Hindlimb muscle (tissue), 1 donor: ENCODE measurements at regions not wholly inside any gene's neighbourhood (a gene's known extent, or its start where the extent isn't known, plus 50 kb on each side); places are given as distances from the start of the nearest gene placed in this dataset.
A peak's percentile ranks its signal among the peaks of the same experiment; 100 is the strongest.
"Not testable (repeated sequence)": the region's sequence is repeated elsewhere in the genome, so short reads cannot be mapped to it uniquely, and the experiment has no call there.

Experiments
- DNase-seq: peaks from one replicate; pipeline ENCODE4 v3.0.0-alpha.2; 2013

DNA sequence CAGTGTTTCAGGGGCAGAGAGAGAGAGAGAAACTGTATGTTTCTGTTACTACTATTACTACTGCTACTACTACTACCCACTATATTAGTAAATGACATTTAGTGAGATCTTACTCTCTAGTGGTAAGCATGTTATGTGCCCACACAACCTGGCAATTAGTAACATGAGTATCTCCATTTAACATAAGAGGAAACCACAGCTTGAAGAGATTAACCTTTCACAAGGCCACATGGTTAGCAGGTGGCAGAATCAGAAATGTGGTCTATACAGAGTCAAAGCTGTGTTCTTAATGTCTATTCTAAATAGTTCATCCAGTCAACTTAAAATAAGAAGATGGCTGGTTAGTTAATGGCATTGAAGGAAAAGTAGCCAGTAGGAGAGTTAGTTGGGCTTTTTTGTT is 961.6 kb downstream of the MCTP2 start:
- no peak for DNase-seq

DNA sequence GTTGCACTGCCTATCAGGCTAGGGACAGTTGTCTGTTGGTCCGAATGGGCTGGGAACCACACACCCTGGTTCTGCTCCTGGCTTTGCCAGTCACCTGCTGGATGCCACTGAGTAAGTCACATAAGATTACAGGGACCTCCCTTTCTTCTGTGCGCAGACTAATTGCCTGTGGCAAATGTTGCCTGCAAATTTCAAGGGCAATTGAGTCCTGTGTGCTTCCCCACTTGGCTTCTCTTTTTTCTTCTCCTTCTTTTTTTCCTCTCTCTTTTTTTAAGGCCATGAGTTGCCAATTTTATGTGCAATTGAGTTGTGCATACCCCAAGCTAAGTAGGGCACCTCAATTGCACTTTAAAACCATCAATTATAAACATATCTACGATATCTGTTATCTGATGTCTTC is 963.4 kb downstream of the MCTP2 start:
- no peak for DNase-seq

DNA sequence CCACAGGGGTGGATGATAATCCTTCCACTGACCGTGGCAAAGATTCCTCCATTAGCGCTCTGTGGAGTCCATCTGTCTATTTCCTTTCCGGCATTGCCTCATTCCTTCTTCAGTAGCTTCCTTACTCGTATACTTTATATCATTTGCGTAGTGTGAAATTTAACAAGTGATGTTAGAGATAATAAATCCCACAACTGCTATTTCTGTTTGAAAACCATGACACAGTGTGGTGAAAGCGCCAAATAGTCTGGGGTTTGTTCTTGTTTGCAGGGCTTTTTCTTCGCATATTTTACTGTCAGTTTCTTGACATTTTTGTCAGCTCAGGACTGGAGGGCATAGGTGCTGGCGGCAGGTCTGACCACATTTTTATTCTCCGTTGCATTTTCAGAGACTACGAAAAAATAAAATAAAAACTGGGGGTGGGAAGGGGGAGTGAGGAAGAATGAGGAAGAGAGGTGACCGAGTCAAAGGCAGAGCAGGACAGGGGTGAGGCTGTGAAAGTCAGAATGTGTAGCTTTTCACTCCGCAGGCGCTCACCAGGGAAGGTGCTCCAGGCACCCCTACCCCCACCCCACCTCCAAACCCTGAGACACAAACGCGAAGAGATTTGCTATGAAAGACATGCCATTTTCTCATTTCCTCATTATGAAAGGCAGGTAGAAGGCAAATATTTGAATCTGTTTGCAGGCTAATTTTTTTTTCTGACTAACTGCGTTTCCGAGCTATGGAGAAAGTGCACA is 965.0 kb downstream of the MCTP2 start:
- no peak for DNase-seq

DNA sequence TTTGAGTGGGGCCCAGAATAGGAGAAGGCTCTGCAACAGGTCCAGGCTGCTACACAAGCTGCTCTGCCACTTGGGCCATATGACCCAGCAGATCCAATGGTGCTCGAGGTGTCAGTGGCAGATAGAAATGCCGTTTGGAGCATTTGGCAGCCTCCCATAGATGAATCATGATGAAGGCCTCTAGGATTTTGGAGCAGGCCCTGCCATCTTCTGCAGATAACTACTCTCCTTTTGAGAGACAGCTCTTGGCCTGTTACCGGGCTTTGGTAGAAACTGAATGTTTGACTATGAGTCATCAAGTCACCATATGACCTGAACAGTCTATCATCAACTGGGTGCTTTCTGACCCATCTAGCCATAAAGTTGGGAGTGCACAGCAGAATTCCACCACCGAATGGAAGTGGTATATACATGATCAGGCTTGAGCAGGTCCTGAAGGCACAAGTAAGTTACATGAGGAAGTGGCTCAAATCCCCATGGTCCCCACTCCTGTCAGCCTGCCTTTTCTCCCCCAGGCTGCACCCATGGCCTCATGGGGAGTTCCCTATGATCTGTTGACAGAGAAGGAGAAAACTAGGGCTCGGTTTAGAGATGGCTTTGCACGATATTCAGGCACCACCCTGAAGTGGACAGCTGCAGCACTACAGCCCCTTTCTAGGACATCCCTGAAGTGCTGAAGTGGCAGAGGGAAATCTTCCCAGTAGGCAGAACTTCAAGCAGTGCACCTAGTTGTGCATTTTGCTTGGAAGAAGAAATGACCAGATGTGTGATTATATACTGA is 971.4 kb downstream of the MCTP2 start:
- no peak for DNase-seq

DNA sequence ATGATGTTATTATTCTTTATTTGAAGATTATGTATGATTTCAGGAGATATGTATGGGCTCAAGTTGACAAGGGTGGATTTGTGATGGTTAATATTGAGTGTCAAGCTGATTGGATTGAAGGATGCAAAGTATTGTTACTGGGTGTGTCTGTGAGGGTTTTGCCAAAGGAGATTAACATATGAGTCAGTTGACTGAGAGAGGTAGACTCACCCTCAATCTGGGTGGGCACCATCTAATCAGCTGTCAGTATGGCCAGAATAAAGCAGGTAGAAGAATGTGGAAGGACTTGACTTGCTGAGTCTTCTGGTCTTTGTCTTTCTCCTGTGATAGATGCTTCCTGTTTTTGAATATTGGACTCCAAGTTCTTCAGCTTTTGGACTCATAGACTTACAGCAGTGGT is 973.7 kb downstream of the MCTP2 start:
- DNase-seq = no peak

DNA sequence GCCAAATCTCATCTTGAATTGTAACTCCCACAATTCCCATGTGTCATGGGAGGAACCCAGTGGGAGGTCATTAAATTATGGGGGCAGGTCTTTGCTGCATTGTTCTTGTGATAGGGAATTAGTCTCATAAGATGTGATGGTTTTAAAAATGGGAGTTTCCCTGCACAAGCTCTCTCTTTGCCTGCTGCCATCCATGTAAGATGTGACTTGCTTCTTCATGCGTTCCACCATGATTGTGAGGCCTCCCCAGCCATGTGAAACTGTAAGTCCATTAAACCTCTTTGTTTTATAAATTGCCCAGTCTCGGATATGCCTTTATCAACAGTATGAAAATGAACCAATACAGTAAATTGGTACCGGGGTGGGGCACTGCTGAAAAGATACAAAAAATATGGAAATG is 974.5 kb downstream of the MCTP2 start:
- not testable (repeated sequence) for DNase-seq

DNA sequence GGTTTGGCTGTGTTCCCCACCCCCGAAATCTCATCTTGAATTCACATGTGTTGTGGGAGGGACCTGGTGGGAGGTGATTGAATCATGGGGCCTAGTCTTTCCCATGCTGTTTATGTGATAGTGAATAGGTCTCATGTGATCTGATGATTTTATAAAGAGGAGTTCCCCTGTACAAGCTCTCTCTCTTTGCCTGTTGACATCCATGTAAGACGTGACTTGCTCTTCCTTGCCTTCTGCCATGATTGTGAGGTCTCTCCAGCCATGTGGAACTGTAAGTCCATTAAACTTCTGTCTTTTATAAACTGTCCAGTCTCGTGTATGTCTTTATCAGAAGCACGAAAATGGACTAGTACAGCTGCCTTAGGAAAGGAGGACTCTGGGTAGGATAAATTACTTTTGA is 976.7 kb downstream of the MCTP2 start:
- DNase-seq = no peak

DNA sequence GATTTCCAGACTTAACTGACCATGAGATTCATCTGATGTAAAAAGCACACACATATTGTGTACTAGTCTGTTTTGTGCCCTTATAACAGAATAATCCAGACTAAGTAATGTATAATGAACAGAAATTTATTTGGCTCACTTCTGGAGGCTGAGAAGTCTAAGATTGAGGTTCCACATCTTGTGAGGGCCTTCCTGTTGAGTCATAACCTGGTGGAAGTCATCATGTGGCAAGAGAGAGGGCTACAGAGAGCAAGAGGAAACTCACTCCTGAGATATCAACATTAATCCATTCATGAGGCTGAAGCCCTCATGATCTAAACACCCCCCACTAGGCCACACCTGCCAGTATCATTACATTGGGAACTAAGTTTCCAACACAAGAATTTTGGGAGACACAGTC is 977.6 kb downstream of the MCTP2 start:
- no peak for DNase-seq

DNA sequence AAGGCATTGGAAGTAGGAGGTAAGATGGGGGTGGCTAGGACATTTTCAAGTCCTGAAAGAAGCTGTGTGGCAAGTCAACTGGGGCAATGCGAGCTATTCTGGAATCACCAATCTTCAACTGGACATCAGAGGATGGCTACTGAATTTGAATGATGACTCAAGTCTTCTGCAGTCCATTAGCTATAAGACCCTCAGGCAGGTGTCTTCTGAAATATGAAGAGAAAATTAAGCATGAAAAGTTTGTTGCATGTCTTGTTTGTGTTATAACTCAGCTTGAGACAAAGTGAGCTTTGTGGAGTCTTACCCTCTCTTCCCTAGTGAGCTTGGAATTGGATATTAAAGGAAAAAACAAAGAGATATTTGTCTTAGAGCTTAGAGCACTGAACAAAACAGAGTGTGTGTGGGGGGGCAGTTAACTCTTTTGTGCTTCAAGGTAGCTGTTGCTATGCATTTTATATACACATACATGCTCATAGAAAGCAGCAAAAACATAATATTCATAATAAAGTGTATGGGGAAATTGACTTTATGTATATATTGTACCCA is 979.1 kb downstream of the MCTP2 start:
- no peak for DNase-seq

DNA sequence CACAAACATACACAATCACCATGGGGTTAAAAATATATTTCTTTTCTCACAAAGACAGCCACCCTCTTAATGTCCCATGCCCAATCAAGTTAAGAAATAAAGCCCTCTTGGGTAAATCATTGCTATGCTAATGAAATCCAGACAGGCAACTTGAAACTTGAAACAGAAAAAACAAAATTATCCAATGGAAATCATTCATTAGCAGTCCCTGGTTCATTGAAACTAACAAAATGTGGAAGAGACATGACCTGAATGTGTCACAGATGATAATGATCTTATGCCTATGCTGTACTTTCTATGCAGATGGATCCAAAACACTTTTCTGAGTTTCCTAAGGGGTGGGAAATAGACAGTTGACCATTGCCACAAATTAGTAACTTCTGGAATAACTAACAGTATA is 983.7 kb downstream of the MCTP2 start:
- no peak for DNase-seq

DNA sequence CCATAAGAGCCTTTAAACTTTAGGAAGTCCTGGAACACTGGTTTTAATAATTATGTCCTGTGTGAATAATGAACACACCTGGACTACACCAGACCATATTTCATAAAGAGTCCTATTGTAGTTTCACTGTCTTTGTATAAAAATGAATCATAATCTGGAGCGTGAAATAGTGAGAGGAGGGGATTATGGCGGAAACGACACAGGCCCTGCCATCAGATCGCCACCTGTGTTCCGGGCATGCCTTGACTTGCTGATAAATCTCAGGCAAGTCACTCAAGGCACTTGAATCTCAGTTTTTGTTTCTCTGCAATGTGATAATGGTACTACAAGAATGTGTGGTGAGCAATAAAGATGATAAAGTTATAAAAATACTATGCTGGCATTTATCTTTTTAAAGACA is 995.5 kb downstream of the MCTP2 start:
- DNase-seq = no peak

DNA sequence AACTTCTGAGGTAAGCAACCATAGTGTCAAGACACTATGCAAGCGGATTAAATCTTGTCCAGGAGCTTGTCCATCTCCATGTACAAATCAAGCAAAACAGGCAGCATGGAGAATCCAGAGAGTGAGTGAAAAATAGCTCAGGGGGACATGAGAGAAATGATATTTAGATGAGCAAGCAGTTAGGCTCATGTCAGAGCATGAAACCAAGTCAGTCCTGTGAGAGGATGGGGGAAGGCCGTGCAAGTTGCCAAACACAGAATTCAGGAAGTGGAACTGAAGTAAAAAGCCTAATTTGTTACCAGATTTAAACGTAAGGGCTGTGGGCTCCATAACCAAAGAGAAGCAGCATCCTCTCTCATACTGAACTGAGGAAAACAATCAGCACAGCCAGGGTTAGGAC is 995.9 kb downstream of the MCTP2 start:
- no peak for DNase-seq

DNA sequence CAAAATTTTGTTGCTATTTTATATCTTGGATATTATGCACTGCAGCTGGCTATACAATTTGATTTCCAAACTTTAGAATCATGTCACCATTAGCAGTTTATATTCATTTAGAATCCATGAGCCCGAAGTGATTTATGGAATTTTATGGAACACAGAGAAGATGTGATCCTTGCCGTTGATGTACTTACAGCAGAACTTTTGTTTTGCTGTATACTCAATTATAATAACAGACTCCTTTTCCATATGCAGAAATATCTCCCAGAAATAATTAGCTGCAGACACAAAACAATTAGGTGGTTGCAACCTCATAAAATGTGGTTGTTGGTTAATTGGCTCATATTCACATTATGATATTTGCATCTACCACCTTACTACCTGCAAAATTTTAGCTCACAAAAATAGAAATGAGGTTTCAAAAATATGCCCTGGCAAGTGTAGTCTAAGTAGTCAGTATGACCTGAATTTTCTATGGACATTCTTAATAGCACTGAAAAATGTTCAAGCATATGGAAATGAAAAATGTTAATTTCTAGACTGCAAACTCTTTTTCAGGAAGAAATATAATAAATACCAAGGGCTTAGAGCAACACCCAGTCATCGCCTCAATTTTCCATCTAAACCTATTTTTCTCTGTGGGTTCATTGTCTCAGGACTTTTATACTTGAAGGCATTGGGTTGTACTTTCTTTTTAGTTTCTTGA is 997.6 kb downstream of the MCTP2 start:
- no peak for DNase-seq

DNA sequence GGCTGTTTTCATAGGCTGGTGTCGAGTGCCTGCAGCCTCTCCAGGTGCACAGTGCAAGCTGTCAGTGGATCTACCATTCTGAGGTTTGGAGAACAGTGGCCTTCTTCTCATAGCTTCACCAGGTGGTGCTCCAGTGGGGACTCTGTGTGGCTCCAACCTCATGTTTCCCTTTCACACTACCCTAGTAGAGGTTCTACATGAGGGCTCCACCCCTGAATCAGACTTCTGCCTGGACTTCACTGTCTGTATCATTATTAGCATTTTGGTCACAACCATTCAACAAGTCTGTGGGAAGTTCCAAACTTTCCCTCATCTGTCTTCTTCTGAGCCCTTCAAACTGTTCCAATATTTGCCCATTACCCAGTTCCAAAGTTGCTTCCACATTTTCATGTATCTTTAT is 1003.7 kb downstream of the MCTP2 start:
- DNase-seq = no peak

DNA sequence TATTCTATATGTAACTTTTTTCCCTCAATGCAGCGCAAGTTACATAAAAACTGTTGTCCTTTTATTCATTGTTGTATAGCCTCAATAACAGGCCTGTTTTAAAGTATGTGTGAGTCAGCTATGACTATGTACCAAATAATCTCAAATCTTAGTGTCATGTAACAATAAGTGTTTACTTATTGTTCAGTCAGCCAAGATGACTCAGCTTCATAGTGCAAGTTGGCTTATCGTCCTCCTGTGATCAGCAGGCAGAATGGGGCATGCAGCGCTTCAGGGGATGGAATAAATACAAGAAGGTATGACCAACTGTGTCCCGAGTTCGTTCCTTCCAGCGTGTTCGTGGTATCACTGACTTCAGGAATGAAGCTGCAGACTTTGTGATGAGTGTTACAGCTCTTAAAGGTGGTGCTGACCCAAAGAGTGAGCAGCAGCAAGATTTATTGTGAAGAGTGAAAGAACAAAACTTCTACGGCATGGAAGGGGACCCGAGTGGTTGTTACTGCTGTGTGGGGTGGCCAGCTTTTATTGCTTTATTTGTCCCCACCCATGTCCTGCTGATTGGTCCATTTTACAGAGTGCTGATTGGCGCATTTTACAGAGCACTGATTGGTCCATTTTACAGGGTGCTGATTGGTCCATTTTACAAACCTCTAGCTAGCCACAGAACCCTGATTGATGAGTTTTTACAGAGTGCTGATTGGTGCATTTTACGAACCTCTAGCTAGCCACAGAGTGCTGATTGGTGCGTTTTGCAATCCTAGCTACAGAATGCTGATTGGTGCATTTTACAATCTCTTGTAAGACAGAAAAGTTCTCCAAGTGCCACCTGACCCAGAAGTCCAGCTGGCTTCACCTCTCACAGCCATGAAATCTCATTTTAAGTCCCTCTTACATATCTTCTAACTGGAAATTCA is 1016.0 kb downstream of the MCTP2 start:
- DNase-seq = no peak

DNA sequence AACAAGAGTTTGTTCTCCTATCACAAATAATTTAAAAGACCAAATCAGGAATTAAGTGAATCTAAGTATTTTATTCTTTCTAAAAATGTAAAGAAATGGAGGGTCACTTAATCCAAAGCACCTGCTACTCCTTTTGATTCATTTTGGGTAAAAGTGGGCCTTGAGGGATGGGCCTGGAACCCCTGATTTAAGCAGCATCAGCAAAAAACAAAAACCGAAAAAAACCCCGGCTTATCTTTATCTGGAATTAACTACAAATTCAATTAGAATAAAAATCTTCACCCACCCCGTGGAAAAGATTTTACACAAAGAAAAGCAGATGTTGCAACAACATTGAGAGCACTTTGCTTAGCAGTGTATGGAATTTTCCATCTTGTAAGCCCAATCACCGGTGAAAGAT is 1018.2 kb downstream of the MCTP2 start:
- DNase-seq = no peak

DNA sequence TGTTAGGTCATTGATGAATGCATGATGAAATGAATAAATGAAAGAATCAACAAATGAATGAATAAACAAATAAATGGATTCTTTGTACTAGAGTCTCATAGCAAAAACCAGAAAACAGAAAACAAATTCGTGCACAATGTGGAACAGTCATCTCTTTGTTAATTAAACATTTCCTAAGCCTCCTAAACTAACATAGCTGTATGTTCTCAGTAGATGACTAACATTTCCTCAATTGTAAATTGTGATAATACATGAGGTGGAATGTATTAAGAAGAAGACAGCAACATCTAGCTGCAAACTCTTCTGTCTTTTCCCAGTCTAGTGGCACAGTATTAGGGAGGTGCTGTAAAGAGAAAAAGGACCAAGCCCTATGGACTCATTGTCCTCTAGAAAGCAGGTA is 1021.0 kb downstream of the MCTP2 start:
- DNase-seq = no peak

DNA sequence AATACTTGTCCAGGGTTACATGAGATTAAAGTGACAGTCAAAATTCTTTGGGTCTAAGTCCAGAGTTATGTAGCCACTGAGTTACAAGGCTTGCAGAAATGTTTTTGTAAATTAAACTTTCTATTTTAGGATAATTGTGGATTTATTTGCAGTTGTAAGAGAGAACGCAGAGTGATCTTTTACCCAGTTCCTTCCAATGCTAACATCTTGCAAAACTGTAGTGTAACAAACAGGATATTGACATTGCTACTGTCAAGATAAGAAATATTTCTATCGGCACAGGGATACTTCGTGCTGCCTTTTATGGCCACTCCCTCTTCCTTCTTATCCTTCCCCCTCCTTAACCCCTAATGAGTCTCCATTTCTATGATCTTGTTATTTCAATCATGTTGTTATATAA is 1022.9 kb downstream of the MCTP2 start:
- no peak for DNase-seq

DNA sequence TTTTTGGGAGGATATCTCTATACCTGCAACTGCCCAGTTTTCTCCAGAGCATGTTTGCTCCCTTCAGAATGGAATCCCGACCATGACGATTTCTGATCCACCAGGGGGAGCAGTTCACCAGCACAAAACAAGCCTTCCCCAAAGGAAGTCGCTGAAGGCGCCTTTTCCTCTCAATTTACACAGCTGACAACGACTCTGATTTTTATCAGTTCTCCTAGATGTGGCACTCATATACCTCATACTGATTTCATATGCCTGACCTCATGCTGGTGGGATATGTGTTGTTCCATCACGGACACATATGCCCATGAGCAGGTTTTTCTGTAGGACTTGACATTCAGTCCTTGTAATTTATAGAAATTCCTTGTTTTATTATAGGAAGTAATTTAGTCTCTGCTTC is 1028.2 kb downstream of the MCTP2 start:
- DNase-seq = peak; percentile 77

DNA sequence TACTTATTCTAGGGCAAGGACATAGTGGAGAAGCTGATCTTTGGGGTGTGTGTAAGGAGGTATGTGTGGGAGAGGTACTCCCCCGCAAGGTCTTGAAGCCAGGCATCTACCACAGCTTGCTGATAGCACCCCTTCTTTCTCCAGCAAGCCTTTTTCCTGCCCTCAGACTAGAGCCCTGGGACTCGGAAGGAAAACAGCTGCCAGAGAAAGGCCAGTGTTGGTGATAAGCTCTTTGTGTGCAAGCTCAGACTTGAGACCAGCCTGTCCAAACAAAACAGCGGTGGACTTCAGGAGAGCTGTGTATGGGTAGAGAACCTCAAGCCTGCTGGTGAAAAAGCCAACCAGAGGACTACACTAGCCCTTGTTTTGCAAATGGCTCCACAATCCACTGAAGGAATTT is 1028.6 kb downstream of the MCTP2 start:
- DNase-seq = no peak

DNA sequence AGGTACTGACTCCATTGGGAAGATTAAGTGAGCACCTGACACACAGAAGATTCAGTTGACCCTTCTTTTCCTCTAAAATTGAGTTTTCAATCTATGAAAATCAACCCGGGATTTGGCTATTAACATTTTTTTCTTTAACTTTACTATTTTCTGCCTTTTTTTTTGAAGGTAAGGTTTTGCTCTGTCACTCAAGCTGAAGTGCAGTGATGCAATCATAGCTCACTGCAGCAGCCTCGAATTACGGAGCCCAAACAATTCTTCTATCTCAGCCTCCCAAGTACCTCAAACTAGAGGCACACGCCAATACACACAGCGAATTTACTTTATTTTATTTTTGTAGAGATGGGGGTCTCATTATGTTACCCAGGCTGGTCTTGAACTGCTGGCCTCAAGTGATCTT is 1029.5 kb downstream of the MCTP2 start:
- DNase-seq = no peak

DNA sequence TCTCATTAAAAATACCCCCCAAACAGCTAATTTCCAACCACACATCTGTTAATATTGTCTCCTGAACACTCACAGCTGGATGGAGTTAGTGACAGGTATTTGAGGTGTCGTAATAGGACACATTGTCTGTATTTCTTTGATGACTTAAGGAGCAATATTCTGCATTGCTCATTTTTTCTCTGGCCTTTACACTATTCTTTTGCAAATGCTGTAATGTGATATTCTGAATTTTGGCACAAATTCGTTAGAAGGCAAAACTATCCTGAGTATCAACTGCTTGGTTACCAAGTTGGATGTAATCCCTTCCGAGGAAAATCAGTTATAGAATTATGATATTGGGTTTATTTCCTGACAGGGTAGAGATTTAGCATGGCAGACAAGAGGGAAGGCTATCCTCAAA is 1030.2 kb downstream of the MCTP2 start:
- no peak for DNase-seq
